Spleen (tissue), 11 donors: ENCODE measurements at regions not wholly inside any gene's neighbourhood (a gene's known extent, or its start where the extent isn't known, plus 50 kb on each side); places are given as distances from the start of the nearest gene placed in this dataset.

Experiments used
- DNase-seq: peaks from one replicate; pipeline ENCODE4 v3.0.0-alpha.2; 2020
- H3K27ac ChIP-seq, 8 donors: fragments of 200-600 bp; sonication (generic) in 7 of 8; 1 replicate in 4 of 8; 2 replicates in 4 of 8; pipeline versions ENCODE4 v1.5.0 to v1.8.0; 2016 to 2021; ENCODE audit warnings: inconsistent platforms in 4 of 8, mild to moderate bottlenecking in 4 of 8, moderate library complexity in 1 of 8
- H3K27me3 ChIP-seq, 7 donors: fragments of 200-600 bp; sonication (generic) in 6 of 7; replicated peaks in 1 of 7; 1 replicate in 4 of 7; 2 replicates in 3 of 7; pipeline versions ENCODE4 v1.5.0 to v1.8.0; 2016 to 2021; ENCODE audit warnings: inconsistent platforms in 3 of 7, mild to moderate bottlenecking in 1 of 7
- H3K36me3 ChIP-seq, 6 donors: fragments of 200-600 bp; sonication (generic) in 5 of 6; 1 replicate in 4 of 6; 2 replicates in 2 of 6; pipeline versions ENCODE4 v1.5.0 to v1.8.0; 2016 to 2021; ENCODE audit warnings: inconsistent platforms in 2 of 6
- H3K4me1 ChIP-seq, 6 donors: fragments of 200-600 bp; sonication (generic) in 5 of 6; 1 replicate in 3 of 6; 2 replicates in 3 of 6; pipeline versions ENCODE4 v1.5.0 to v1.8.0; 2016 to 2021; ENCODE audit warnings: inconsistent platforms in 3 of 6
- H3K4me3 ChIP-seq, 8 donors: fragments of 200-600 bp; sonication (generic) in 7 of 8; 1 replicate in 4 of 8; 2 replicates in 4 of 8; pipeline versions ENCODE4 v1.5.0 to v1.8.0; 2016 to 2021; ENCODE audit warnings: inconsistent platforms in 4 of 8, mild to moderate bottlenecking in 4 of 8, moderate library complexity in 2 of 8
- H3K9me3 ChIP-seq, 8 donors: fragments of 200-600 bp; sonication (generic) in 7 of 8; 1 replicate in 4 of 8; 2 replicates in 4 of 8; pipeline versions ENCODE4 v1.5.0 to v1.8.0; 2016 to 2021; ENCODE audit warnings: inconsistent platforms in 4 of 8
- CTCF ChIP-seq, 11 experiments: fragments of 200-600 bp in 7 of 11; fragments of 450-650 bp in 4 of 11; sonication (generic) in 4 of 11; IDR thresholded peaks in 8 of 11; conservative IDR thresholded peaks in 3 of 11; 1 replicate in 7 of 11; 2 replicates in 4 of 11; pipeline versions ENCODE4 v1.4.0 to v1.8.0; 2016 to 2021; ENCODE audit warnings: antibody characterized with exemption in 11 of 11, inconsistent platforms in 4 of 11, mild to moderate bottlenecking in 1 of 11
- POLR2A ChIP-seq, 3 donors: fragments of 450-650 bp; IDR thresholded peaks; one replicate each; pipeline ENCODE4 v1.5.1; 2017; ENCODE audit warnings: antibody characterized with exemption in 3 of 3, mild to moderate bottlenecking in 1 of 3
- POLR2AphosphoS5 ChIP-seq, 3 donors: sonication (generic); formaldehyde crosslinking; IDR thresholded peaks; one replicate each; pipeline ENCODE4 v1.5.1; 2017; ENCODE audit warnings: antibody characterized with exemption in 3 of 3
- WGBS, 5 donors: extraction: QIAGEN DNeasy Blood & Tissue Kit in 3 of 5; methylation state at CpG; one replicate each; pipeline versions ENCODE4 v1.1.5 to v1.1.7; 2013 to 2018; 5-methylcytosine and 5-hydroxymethylcytosine counted together
- intact Hi-C: fragments of 100-400 bp; cut with DNase I; formaldehyde crosslinking; loops from one replicate; pipeline ENCODE4 v1.15.0; 2023; ENCODE audit warnings: low total_unique reads
- donor health status: healthy with polysubstance abuse.
- donor health status: DM: no; HTN: no; CAD: no; lungs with moderate emphysema.
- donor health status: DM: no; HTN: no; CAD: no.
- donor health status: Bipolar disorder and iron deficiency.
- donor health status: healthy.
- donor health status: DM: no; HTN: no; CAD: no.
- donor health status: DM: yes; HTN: yes; CAD: no.

DNA sequence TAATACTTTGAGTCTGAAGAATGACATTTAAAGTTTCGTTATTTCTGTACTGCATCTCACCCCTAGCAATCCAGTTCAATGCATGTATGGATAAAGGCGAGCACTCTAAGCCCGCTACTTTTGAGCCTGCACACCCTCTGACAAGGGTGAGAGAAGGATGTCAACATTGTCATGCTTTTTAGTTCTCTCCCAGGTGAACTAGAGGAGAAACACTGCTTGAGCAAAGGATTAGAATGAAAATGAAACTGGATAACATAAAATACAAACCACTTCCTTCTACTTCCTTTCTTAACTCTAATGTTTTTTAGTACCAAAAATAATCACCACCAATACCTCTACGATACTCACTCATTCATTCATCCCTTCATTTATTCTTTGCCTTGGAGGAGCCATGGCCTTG, 588.7 kb upstream of the NR2F2 start:
- no peak for DNase-seq
- WGBS, 5 donors: 60 to 75% (median 64%) methylated on average over 4 of the region's 4 CpGs
- peaks cover 0 to 3% (median 0%) of the 10 kb centered on the region in 8 donors for H3K9me3 ChIP-seq
- no peak overlapping the region for H3K27ac ChIP-seq
- H3K4me1 ChIP-seq: peaks cover 0 to 9% (median 1%) of the 10 kb centered on the region in 6 donors
- H3K4me3 ChIP-seq: peak overlapping the region in 1 of 8 donors; percentile 5
- no peaks in the 10 kb centered on the region for H3K36me3 ChIP-seq
- H3K27me3 ChIP-seq: no peaks in the 10 kb centered on the region
- no peak for TF ChIP-seq POLR2AphosphoS5 (IDR thresholded peaks at IDR 0.05)
- TF ChIP-seq POLR2A (IDR thresholded peaks at IDR 0.05): no peak
- TF ChIP-seq CTCF (IDR thresholded peaks at IDR 0.05 in 8 of 11, conservative IDR thresholded peaks at IDR 0.05 in 3 of 11): no peak
- intact Hi-C loops: no loop called here

- intact Hi-C loops: no loop called here
- H3K4me3 ChIP-seq: no peak overlapping the region
- peaks cover 0 to 3% (median 0%) of the 10 kb centered on the region in 8 donors for H3K9me3 ChIP-seq
- no peaks in the 10 kb centered on the region for H3K36me3 ChIP-seq
- TF ChIP-seq POLR2A (IDR thresholded peaks at IDR 0.05): no peak
- TF ChIP-seq CTCF (IDR thresholded peaks at IDR 0.05 in 8 of 11, conservative IDR thresholded peaks at IDR 0.05 in 3 of 11): no peak
- no peak for TF ChIP-seq POLR2AphosphoS5 (IDR thresholded peaks at IDR 0.05)
- H3K4me1 ChIP-seq: peaks cover 0 to 9% (median 1%) of the 10 kb centered on the region in 6 donors
- no peaks in the 10 kb centered on the region for H3K27me3 ChIP-seq
- WGBS, 5 donors: 88 to 98% (median 93%) methylated on average over 3 of the region's 3 CpGs
- no peak overlapping the region for H3K27ac ChIP-seq
- DNase-seq: no peak
Observed at GRCh38 chr15:95742256-95742655, 588.2 kb upstream of the NR2F2 start.

DNA sequence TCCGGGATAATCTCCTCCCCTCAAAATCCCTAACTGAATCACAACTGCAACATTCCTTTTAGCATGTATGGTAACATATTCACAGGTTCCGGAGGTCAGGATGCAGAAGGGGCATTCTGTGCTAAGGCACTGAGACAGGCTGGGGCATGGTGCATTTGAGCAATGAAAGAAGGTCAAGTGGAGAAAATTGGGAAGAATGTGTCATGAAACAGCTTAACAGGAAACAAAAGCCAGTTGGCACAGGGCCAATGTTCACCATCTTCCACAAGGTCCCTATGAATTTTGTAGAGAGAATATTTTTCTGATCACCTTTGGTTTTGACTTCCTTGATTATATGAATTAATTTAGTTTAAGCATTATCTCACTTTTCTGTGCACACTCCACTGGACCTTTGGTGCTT, 587.7 kb upstream of the NR2F2 start:
- WGBS, 5 donors: 71 to 83% (median 81%) methylated on average over 2 of the region's 2 CpGs
- Histone ChIP-seq H3K4me3 (no peak overlapping the region), H3K4me1 (peaks cover 0 to 9% (median 1%) of the 10 kb centered on the region in 6 donors), H3K27me3 (no peaks in the 10 kb centered on the region), H3K9me3 (peaks cover 0 to 3% (median 0%) of the 10 kb centered on the region in 8 donors), H3K27ac (no peak overlapping the region), H3K36me3 (no peaks in the 10 kb centered on the region)
- no peak for TF ChIP-seq CTCF (IDR thresholded peaks at IDR 0.05 in 8 of 11, conservative IDR thresholded peaks at IDR 0.05 in 3 of 11)
- TF ChIP-seq POLR2AphosphoS5 (IDR thresholded peaks at IDR 0.05): no peak
- no peak for TF ChIP-seq POLR2A (IDR thresholded peaks at IDR 0.05)
- DNase-seq: no peak
- intact Hi-C loops: no loop called here

DNA sequence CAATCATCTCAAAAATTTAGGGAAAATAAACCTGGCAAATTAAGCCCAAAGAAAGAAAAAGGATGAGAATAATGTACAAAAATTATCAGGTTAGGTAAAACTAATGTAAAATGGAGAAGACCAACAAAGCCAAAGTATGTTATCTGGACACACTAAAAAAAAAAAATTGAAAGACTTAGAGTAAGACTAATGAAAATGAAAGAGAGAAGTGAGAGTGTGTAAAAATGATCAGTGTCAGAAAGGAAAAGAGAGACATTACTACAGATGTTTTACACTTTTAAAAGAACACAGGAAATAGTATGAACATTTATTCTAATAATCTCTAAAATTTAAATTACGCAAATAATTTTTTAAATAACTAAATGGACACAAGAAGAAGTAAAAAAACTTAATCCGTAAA, 573.3 kb upstream of the NR2F2 start:
- intact Hi-C loops: no loop called here
- Histone ChIP-seq H3K4me1 (peaks cover 0 to 5% (median 2%) of the 10 kb centered on the region in 6 donors), H3K27ac (no peak overlapping the region), H3K9me3 (no peaks in the 10 kb centered on the region), H3K36me3 (no peaks in the 10 kb centered on the region), H3K4me3 (no peak overlapping the region), H3K27me3 (no peaks in the 10 kb centered on the region)
- TF ChIP-seq CTCF (IDR thresholded peaks at IDR 0.05 in 8 of 11, conservative IDR thresholded peaks at IDR 0.05 in 3 of 11) (no peak), POLR2AphosphoS5 (IDR thresholded peaks at IDR 0.05) (no peak), POLR2A (IDR thresholded peaks at IDR 0.05) (no peak)
- WGBS, 5 donors: 85 to 95% (median 92%) methylated on average over 2 of the region's 2 CpGs
- no peak for DNase-seq
